ENCODE measurements at regions not wholly inside any gene's neighbourhood (a gene's known extent, or its start where the extent isn't known, plus 50 kb on each side); places are given as distances from the start of the nearest gene placed in this dataset.

- no peak for DNase-seq
Observed at GRCh38 chr3:158974904-158975303, 173.1 kb downstream of the MFSD1 start.

- DNase-seq: no peak
Observed at GRCh38 chr3:158976966-158977365, 175.1 kb downstream of the MFSD1 start.

DNA sequence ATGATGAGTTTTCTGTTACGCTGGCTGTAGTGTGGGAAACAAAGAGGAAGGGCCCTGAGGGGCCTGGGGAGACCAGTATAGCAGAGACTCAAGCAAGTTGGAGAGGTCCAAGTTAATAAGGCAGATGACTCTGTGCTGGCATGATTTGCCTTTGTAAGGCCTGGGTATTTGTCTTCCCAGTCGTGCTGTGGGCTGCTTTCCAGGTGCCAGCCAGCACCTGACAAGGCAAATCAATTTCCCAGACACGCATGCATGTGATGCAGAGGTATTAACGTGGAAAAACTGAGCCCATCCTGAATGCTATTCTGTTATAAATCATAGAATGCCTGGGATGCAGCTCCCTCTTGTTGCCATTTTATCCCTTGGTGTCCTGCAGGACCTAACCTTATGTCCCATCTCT, 175.6 kb downstream of the MFSD1 start:
- no peak for DNase-seq

DNA sequence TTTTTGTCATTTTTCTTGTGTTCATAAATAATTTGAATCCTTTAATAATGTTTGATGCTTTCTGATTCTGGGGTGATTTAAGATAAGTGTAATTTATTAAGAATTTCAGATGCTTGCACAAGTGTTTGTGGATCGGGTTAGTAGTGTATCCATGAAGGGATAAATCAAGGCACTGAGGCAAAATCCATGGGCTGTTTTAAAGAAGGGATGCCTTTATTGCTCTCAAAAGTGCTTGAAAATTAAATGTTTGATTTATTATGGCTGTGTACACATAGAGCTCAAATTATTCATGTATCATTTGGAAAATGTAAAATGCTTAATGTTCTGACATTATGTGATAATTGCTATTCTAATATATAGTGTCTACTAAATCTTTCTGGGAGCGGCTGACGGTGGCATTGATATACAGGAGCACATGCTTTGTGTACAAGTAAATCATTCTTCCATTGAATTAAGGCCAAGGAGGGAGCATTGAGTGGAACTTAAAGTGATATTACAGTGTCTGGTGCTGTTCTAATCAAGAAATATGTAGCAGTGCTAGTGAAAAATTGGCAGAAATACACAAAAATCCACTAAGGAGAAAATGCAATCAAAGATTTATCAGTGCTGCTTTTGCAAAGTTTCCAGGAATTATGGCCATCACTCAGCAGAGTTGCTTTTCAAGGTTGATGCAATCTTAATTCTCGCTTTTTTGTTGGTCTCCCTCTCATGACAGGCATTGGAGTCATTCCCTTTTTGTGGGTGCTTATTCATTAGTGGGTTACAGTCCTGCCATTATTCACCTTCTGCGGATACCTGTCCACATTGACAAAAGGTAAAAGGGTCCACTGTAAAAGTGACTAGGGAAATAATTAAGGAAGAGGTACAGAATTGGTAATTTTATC, 181.6 kb downstream of the MFSD1 start:
- DNase-seq: no peak

DNA sequence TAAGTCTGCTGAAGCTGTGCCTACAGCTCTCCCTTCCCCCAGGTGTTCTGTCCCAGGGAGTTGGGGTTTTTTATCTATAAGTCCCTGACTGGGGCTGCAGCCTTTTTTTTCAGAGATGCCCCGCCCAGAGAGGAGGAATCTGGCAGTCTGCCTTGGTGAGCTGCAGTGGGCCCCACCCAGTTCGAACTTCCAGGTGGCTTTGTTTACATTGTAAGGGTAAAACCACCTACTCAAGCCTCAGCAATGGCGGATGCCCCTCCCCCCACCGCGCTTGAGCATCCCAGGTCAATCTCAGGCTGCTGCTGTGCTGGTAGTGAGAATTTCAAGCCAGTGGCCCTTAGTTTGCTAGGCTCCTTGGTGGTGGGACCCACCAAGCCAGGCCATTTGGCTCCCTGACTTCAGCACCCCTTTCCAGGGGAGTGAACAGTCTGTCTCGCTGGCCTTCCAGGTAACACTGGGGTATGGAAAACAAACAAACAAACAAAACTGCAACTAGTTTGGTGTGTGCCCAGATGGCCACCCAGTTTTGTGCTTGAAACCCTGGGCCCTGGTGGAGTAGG, 189.4 kb downstream of the MFSD1 start:
- no peak for DNase-seq

DNA sequence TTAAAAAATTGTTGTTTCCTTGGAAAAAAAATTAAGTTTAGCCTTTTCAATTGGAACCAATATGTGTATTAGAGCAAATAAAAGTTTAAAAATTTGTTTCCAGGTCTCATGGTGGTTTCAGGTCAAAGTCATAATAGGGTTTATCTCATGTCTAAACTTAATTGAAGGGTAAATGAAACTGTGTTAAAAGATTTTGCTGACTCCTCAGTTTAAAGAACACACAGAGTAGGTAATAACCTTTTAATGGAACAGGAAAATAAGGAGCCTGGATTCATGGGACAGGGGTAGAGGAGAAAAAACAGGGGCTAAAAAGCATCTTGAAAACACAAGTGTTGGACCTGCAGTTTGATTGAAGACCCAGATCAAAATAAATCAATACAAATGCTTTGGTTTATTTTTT, 190.6 kb downstream of the MFSD1 start:
- DNase-seq: no peak

DNA sequence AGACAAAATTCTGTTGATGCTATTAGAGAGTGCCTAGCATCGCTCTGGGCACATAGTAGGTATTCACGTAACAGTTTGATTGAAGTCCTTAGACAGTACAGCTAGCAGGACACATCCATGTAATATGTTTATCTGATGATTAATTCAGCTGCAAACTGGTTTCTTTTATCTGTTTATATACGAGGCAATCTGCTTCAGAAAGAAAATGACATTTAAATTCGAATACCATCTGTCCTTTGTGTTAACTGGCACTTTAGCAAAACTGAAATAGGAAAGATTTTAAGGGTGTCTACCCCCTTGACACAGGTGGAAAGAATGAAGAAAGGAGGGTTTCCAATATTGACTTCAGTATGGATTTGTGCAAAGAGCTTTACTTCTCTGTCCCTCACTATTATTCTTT, 192.5 kb downstream of the MFSD1 start:
- DNase-seq: no peak

DNA sequence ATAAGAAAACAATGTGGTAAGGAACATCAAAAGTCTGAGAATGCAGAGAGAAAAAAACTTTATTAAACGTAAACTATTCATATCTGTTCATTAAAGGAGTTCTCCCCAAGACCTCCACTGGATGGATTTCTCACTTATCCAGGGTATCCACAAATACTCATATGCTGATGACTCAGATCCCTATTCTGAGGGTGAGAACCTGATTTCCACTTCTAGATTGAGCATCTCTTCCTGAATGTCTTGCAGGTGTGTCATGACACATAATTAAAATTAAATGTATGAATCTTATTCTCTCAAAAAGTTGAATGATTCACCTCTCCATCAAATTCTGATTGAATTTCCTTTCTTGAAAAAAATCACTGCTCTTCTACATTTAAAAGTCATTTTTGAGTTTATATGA, 199.9 kb downstream of the MFSD1 start:
- DNase-seq: no peak

DNA sequence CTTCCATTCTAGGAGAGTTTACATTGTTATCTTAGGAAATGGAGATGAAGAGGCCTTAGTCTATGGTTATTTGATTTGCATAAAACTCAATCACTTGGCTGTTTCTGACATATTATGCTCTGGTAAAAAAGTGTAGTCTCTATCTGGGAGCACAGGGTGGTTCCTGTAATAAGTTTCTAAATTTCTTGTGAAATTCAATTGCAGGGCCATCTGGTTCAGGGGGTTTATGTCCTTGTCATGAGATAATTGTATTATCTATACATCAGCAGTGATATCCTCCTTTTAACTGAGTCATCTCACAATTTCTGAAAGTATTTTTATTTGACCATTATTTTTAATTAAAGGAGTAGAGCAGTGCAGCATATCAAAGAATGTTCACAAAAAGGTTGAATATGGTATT, 203.3 kb downstream of the MFSD1 start:
- no peak for DNase-seq

GRCh38 chr3:159007331-159007730, 205.5 kb downstream of the MFSD1 start:
- DNase-seq: no peak

DNA sequence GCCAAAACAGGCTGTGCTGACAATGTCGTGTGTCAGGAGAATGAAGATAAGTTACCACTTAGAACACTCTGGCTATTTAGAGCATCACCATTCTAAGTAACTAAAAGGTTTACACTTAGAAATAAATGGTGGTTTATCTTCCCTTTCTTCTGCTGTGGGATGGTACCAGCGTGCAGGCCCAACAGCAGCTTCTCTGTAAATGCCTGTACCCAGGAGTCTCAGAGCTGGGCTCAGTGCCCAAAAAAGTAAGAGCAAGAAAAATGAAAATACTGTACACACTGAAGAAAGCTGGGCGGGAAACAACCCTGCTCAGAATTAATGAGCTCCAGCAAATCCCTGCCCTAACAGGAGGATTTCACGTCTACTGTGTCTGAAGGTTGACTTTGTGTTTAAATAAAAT, 206.5 kb downstream of the MFSD1 start:
- DNase-seq: no peak

DNA sequence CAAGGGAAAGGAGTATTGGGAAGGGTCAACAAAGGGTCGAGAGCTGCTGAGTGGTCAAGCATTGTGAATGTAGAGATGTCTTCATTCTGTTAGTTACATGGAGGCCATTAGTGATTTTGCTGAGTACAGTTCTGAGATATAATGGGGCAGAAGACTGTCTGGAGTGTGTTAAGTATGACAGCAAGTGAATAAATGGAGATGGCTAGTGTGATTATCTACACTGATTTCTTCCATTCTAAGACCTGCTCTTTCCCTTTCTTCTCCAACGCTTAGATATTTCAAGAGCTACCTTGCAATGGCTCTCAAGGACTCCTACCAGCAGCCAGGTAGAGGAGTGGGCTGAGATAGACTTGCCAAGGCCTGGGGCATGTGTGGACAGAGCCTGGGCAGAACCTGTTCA, 216.5 kb downstream of the MFSD1 start:
- no peak for DNase-seq

- no peak for DNase-seq
Observed at GRCh38 chr3:159025733-159026132, 223.9 kb downstream of the MFSD1 start.

DNA sequence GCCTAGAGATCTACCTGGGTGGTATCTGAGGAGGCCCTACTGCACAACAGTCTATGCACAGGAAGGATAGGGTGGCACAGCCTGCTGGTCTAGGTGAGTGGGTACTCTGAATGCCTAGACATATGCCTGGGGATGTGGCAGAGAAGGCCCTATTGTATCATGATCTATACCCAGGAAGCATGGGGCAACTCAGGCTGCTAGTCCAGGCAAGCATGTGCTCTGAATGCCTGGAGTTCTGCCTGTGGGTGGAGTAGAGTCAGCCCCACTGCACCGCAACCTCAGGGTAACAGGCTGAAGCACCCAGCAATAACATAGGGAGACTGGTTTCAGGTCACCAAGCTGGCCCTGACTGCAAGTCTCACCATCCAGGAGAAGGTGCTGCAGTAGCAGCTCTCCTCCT, 224.7 kb downstream of the MFSD1 start:
- no peak for DNase-seq

GRCh38 chr3:159028706-159029105, 226.9 kb downstream of the MFSD1 start:
- no peak for DNase-seq

DNA sequence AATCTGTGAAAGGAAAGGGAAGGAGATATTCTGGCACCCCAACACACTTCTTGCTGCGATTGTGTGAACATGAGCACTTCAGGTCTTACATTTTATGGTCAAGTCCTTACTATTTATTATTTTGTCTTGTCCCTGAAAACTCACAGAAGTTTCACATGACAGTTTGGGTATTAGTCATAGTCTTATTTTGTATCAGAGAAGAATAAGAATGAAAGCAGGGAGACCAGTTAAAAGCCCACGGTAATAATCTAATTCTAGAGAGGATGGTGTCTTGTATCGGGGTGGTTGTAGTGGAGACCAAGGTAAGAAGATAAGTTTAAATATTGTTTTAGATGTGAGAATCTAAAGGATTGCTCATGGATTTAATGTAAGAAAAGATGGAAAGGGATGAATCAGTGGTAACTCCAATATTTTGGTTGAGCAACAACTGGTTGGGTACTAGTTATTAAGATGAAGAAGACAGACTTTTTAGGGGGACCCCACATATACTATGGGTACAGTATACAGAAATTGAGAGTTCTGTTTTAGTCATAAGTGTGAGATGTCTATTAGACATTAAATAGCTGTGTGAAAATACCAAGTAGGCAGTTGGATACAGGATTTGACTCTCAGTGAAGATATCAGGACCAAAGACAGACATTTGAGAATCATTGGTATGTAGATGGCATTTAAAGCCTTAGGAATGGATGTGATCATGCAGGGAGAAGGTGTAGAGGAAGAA, 227.6 kb downstream of the MFSD1 start:
- DNase-seq: no peak

GRCh38 chr3:159030138-159030670, 228.3 kb downstream of the MFSD1 start:
- DNase-seq: no peak

GRCh38 chr3:159030886-159031679, 229.2 kb downstream of the MFSD1 start:
- DNase-seq: no peak

- no peak for DNase-seq
Observed at GRCh38 chr3:159032311-159032710, 230.5 kb downstream of the MFSD1 start.

- DNase-seq: no peak
Observed at GRCh38 chr3:159038405-159038804, 236.6 kb downstream of the MFSD1 start.

GRCh38 chr3:159039286-159039685, 237.4 kb downstream of the MFSD1 start:
- DNase-seq: no peak

DNA sequence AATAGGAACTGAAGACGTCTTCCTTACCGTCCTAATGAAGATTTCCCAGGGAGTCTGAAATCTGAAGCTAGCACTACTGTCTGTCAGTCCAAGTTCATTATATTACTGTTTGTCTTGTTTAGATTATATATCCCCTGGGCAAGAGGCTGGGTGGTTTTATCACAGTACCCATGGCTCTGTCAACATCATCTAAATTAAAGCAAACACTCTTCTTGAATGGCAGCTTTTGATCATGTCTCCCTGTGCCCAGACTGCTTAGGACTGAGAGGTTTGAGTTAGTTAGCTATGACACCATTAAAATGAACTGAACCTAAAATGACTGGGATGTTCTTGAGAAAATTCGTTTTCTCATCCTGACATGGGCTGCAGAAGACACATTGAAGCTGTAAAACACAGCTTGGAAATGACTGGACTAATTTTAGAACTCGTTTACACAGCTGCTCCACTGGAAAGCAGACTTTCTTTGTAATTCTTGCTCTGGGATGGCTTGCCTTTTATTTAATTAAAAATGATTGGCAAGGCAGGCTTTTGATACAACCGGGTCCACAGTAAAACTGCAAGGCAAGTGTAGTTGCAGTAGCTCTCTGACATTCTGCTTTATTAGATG, 243.5 kb downstream of the MFSD1 start:
- no peak for DNase-seq
